Right hindlimb (tissue), 1 donor: ENCODE measurements at regions not wholly inside any gene's neighbourhood (a gene's known extent, or its start where the extent isn't known, plus 50 kb on each side); places are given as distances from the start of the nearest gene placed in this dataset.
"Not testable (repeated sequence)": the region's sequence is repeated elsewhere in the genome, so short reads cannot be mapped to it uniquely, and the experiment has no call there.

Experiments
- DNase-seq: peaks from one replicate; pipeline ENCODE4 v3.0.0-alpha.2; 2018

DNA sequence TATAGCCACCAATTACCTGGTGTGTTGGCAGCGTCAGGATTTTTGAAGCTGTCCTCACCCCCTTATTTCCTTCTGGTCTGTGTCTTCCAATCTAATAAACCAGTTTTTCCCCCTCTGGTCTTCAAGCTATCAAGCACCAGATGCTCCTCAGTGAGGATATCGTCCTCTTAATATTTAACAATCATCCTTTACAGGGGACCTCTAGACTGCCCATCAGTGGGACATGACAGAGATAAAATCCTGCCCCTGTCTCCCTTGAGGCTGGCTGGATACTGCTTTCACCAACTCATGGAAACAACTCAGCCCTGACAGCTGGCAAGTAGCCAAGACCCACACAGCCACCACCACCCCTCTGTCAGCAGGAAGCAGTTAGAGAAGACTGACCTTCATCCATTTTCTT lies 421.0 kb upstream of the API5 start:
- DNase-seq = no peak

DNA sequence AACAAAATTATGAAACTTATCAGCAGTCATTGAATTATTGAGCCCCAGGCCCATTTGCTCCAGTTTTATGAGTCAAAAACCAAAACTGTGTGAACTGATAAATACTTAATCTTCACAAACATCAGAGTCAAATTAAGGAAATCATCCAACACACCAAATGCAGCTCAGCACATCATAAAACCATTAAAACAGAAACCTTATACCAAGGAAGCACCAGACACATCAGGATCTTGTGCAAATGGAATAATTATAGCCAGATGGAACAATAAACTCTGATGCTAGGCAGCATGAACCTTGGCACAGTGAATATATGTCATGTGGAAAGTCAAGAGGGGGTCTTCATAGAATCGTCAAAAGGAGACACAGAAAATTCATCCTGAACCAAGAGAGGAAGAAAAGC lies 410.7 kb upstream of the API5 start:
- no peak for DNase-seq

DNA sequence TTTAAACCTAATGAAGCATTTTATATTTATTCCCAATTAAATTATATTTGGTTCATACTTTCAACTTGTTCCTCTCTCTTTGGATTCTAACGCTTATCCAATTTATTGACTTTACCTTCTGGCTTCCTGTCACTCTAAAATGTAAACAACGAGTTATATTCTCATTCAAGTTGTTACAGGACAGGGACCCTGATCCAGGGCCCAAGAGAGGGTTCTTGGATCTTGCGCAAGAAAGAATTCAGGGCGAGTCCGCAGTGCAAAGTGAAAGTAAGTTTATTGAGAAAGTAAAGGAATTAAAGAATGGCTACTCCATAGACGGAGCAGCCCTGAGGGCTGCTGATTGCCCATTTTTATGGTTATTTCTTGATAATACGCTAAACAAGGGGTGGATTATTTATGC lies 405.6 kb upstream of the API5 start:
- DNase-seq = no peak

DNA sequence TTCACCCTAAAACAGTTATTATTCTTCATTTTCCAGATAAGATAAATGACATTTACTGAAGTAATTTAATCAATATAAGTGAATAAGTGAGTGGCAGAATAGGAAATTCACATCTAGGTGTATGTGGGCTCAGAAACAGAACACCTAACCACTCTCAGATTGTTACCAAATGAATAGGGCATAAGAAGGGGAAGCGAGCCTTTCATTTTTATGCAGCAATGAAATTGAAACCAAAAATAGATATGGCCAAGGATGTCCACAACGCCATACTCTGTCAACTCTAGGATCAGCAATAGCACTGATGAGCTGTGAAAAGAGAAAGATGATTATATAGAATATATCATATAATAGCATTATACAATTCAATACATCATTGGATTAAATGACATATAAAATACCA lies 398.1 kb upstream of the API5 start:
- DNase-seq = no peak

DNA sequence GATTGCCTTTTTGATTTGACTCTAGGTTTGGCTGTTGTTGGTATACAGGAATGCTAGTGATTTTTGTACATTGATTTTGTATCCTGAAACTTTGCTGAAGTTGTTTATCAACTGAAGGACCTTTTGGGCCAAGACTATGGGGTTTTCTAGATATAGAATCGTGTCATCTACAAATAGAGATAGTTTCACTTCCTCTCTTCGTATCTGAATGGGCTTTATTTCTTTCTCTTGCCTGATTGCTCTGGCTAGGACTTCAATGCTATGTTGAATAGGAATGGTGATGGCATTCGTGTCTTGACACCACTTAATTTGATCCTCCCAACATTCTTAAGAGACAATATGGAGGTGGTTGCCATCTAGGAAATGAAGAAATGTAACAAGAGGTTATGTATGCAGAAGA lies 388.1 kb upstream of the API5 start:
- DNase-seq = no peak

DNA sequence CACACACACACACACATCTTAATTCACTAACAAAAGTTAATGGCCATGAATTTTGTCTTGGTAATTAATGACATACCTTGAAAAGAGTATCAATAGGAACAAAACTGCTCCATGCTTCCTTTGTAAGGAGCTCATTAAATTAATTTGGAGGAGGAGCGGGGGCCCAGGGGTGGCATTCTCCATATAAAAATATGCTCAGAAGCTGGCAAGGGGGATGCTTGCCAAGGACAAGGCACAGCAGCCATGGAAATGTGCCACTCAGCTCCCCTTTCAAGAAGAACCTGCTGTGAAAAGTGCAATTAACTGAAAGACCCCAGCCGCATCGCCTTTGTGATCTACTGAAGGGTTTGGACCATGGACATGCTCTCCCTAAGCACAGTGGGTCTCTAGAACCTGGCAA lies 385.9 kb upstream of the API5 start:
- no peak for DNase-seq

DNA sequence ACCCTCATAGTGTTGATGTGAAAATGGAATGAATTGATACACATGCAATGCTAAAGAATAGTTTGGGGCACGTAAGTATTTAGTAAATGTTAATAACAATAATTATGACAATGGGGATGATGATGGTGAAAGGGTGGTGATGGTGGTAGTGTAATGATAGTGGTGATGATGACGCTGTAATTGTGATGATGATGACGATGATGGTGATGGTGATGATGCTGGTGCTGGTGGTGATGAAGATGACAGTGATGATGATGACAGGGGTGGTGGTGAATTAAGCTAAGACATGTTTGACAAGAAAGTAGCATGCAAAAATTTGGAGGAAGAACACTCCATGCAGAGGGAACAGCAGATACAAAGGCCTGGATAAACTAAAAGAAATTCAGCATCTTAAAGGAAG lies 364.4 kb upstream of the API5 start:
- DNase-seq = no peak

DNA sequence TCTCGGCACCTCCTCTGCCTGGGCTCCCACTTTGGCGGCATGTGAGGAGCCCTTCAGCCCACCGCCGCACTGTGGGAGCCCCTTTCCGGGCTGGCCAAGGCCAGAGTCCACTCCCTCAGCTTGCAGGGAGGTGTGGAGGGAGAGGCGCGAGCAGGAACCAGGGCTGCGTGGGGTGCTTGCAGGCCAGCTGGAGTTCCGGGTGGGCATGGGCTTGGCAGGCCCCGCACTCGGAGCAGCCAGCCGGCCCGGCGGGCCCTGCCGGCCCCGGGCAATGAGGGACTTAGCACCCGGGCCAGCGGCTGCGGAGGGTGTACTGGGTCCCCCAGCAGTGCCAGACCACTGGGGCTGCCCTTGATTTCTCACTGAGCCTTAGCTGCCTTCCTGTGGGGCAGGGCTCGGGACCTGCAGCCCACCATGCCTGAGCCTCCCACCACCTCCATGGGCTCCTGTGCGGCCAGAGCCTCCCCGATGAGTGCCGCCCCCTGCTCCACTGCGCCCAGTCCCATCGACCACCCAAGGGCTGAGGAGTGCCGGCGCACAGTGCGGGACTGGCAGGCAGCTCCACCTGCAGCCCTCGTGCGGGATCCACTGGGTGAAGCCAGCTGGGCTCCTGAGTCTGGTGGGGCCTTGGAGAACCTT lies 361.9 kb upstream of the API5 start:
- DNase-seq = not testable (repeated sequence)

DNA sequence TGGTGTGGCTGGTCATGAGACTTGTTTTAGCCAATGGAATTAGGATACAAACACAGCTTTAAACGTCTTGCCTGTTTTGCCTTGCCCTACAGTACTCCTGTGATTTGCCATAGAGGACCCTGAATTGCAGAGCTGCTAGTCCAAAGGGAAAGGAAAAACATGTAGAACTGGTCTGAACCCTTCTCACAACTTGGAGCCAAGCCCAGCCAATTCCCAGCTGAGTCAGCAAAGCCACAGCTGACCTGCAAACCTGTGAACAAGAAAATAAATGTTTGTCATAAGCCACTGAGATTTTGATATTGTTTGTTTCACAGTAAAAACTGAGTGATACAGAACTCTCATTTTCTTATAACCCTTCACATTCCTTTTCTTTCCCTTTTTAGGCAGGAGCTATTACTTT lies 360.5 kb upstream of the API5 start:
- DNase-seq = peak; percentile 24

DNA sequence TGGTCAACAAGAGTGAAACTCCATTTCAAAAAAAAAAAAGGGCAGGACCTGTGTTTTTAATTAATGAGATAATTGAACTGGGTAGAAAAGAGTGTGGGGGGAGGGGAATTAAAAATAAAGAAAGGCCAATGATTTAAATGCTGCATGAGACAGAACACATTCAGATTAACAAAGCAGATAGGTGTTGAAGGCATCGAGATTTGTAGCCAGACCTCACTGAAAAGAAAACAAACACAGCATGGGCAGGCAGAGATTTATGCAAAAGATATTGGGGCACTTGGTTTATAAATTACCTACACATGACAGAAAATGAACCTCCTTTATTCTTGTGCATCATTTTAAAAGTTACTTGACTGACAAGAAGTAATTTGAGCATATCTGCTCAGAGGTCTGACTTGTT lies 354.0 kb upstream of the API5 start:
- DNase-seq = no peak

DNA sequence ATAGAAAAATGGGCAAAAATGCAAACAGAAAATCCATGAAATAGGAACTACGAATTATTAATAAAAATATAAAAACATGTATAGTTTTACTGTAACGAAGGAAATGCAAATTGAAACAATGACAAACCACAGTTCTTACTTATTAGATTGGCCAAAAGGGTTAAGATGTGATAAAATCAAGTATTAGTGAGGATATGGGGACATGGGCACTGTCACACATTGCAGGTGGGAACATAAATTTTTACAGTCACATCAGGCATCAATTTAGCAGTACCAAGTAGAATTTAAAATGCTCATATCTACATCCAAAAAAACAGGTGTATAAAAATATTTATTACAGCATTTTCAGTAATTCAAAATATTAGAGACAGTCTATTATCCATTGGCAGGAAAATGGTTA lies 353.2 kb upstream of the API5 start:
- DNase-seq = no peak

DNA sequence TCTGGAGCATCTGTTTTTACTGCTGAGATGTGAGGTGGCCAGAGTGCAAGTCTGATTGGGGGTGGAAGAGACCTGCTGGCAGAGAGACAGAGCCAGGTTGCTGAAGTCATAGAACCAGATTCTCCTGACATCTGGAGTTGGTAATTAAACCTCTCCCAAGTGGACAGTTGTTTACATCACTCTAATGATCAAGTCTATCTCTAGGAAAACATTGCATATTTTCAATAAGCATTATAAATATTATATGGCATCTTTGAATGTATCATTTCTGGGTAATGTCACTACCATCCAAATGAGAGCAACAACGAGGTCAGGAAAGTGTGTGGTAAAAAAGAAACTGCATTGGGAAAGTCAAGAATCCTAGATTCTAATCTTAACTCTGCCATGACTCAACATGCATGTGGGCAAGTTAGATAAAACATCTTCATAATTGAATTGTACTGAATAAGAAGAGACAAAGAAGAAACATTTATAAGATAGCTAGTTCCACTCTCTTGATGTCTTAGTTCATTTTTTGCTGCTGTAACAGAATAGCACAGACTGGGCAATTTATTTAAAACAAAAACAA lies 351.2 kb upstream of the API5 start:
- no peak for DNase-seq

DNA sequence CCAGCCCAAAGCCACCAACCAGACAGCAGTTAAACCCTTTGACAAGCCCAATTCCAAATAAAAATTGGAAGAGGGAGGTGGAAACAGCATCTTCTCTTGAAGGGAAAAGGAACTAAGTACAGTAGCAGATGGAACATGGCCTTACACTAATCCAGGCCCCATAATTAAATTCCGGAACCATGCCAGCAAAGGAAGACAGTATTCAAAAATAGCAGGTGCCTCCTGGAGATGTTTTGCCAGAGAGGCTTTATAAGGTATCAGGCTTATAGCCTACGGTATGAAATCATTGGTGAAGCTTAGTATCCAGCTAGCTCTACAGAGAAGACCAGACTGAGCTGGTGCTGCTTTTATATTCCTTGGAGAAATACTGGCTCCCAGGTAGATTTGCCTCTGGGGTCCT lies 344.1 kb upstream of the API5 start:
- DNase-seq = no peak

DNA sequence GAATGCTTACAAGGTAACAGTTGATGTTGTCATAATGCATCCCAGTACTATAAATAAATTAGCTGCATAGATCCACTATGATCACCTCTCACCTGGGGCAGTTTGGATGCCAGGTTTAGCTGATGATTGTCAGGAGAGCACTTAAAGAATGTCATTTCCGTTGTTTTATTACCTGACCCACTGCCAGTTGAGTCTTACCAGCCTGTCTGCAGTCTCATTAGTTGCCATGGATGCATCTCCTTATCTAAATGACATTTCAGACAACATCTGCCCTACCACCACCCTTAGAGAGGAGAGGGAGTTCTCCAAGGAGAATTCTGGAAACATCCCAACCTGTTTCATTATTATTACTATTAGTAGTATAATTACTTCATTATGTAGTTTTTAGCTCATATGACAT lies 339.1 kb upstream of the API5 start:
- DNase-seq = no peak

DNA sequence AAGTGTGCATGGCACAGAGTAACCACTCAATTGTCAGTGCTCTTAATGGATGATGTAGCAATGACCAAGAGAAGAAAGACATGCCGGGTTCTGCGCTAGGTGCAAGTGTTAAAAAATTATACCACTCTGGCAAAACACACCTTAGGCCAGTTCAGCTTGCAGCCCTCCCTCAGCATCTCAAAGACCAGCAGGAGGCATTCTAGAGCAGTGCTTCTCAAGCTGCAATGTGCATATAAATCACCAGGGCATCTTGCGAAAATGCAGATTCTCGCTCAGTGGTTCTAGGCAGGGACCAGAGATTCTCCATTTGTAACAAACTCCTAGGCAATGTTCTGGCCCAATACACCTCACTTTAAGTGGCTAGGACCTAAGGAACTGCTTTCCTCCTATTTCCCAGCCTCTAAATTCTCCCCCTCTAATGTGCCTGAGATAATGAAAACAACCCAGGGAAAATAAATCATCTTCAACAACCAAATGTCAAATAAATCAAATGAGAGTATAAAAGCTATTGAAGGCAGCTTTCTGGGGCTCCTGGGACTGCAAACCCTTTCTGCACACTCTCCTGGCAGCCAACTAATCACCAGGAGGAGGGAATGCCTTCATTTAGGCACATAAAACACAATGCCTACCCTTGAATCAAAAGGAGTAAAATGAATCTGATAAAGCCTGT lies 337.2 kb upstream of the API5 start:
- no peak for DNase-seq

DNA sequence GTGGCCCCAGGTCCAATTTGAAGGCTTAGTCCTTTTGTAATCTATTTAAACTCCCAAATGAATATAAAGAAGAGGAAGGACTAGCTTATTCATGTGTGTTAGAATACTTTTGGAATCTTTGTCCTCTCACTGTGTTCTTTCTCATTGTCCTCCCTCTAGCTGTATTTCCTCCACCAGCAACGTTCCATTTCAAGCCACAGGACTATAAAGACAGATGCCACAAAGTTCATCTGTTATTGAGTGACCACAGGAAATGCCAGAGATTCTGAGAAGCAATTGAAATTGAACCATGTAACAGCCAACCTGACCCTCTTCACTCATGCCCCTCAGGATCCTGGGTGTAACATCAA lies 336.6 kb upstream of the API5 start:
- no peak for DNase-seq

DNA sequence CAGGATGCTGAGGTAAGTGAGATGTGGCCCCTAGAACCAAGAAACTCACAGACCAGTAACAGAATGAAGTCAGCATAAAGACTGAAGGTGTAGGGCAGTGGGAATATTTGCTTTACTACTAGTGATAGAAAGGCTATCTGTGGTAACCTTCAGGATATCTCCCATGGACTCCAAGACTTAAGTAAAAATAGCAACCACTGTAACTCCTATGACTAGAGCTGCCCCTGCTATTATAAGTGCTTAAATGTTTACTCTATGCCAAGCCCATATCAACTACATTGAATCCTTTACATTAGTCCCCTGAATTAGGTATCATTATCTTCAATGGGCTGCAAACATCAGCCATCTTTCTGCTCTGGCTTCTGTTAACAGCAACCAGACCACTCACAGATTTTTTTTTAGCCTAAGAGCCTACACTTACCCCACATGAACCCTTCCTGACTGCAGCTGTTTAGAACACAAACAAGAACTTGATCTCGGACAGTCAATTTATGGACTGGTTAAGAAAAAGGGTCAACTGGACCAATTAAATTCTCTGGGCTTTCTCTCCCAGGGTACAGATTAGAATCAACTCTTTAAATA lies 335.1 kb upstream of the API5 start:
- DNase-seq = no peak

DNA sequence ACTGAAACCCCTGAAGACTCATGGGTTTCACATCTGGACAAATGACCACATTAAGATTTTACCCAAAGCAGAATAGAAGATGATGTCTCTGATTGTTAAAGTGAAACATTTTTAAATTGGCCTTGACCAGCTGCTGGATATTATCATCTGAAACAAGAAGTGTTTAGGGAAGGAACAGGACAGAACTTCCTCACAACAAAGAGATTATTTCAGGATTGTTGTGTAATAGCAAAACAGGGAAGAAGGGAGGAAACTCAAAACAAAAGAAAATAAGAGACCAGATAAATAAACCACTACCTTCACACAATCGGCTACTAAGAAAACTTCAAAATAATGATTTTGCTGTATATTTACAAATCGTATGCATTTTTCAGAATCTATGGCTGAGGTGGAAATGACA lies 319.2 kb upstream of the API5 start:
- DNase-seq = no peak

DNA sequence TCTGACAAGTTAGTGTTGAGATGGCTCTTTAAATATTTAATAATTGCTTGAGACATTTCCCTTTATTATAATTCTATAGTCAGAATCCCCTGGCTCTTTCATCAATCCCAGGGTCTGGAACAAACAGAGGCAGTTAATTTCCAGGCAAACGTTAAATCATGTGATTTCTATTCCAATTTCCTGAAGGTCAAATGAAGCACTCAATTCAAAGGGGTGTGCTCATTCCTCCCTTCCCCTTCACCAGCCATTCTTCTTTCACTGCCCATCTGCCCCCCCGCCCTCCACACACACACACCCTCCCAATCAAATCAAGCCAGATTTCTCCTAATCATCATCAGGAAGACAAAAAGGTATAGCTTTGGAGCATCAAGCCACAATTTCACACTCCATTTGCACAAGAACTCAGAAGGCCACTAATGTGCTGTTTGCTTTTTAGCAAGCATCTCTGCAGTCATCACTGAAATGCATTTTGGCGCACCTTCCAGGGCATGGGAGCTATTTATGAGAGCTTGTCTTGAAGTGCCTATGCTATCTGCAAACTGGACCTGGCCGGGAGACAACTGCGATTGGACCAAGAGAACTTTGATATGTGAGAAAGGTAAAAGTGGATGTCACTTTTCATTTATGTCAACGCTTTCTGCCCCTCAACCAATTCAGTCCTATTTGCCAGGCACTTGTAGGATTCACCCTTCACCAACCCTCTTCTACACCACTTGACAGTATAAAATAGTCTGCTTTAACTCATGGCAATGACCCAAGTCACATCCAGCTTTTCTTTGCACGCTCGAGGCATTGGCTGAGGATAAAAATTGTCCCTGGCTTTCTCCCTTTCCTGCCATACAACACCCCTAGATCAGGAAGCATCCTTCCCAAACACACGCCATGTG lies 315.1 kb upstream of the API5 start:
- no peak for DNase-seq

DNA sequence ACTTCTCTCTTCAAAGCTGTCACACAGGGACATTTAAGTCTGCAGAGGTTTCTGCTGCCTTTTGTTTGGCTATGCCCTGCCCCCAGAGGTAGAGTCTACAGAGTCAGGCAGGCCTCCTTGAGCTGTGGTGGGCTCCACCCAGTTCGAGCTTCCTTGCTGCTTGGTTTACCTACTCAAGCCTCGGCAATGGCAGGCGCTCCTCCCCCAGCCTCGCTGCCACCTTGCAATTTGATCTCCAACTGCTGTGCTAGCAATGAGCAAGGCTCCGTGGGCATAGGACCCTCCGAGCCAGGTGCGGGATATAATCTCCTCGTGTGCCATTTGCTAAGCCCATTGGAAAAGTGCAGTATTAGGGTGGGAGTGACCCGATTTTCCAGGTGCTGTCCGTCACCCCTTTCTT lies 306.9 kb upstream of the API5 start:
- not testable (repeated sequence) for DNase-seq

DNA sequence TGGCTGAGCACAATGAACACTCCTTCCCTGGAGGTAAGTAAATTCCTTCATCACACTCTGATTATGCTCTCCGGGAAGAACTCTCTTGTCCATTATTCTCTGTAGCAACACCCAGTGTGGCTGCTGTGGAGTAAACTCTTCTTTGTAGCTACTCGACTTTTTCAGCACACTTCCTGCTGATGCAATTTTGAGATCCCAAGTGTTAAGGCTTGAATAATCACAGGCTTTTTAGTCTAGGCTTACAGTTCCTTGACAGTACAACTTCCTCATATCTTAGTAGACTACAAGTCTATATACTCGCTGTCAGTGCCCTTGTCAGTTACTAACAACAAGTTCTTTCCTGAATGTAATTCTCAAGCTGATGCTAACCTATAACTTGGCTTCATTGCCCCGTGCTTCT lies 301.8 kb upstream of the API5 start:
- DNase-seq = no peak

DNA sequence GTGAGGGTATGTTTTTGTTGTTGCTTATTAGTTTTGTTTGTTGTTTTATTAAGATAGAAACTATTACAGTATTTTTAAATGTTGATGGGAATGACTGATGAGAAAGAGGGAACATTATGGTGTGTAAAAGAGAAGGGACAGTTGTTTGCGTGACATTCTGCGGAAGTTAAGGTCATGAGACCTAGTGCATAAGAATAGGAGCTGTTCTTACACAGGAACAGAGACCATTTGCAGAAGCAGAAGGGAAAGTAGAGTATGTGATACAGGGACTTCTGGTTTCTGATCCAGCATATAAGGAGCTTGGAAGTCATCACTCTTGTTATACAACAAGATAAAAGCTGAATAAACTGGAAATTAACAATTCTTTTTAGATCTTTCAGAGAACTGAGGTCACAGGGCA lies 299.2 kb upstream of the API5 start:
- no peak for DNase-seq

DNA sequence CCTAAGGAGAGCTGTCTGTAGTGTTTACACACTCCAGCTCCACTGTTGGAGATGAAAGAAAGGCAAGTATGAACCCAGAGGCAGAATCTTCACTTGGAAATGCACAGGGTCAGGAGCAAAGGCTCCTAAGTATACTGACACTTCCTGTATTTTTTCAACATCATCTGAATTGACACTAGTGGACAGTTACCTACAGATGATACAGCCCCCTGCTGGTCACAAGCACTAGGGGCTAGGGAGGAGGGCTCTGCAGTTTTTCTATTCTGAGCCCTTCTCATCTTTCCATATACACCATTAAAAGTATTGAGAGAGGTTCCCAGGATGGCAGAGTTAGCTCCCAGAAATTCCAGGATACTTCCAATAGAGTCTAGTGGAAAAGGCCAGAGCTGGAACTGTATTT lies 290.3 kb upstream of the API5 start:
- no peak for DNase-seq

DNA sequence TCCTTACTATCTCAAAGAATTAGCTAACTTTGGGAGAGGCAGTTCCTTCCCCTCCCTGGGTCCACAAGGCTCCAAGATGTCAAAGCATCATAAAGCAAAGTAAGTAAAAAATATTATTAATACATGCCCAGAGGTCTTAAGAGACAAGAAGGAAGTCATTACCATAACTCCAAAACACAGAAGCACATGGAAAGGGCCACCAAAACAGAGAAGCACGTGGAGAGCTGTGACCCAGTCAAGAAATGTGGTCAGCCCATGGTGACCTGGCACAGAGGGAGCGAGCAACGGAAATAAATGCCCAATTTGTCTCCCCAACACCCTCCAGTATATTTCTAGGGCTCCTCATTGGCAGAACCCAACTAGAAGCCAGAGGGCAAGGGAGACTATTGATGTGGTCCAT lies 277.5 kb upstream of the API5 start:
- DNase-seq = no peak
